ENCODE measurements at regions not wholly inside any gene's neighbourhood (a gene's known extent, or its start where the extent isn't known, plus 50 kb on each side); places are given as distances from the start of the nearest gene placed in this dataset.

- Histone ChIP-seq H3K27me3 (no peaks in the 10 kb centered on the region), H3K4me1 (no peaks in the 10 kb centered on the region), H3K4me3 (no peak overlapping the region), H3K9me3 (no peaks in the 10 kb centered on the region), H3K27ac (no peak overlapping the region), H3K36me3 (ENCODE audit: low read depth, missing control alignments) (no peaks in the 10 kb centered on the region)
- DNase-seq: no peak
- TF ChIP-seq POLR2A (IDR thresholded peaks at IDR 0.05) (no peak), CTCF (IDR thresholded peaks at IDR 0.05) (no peak)
- intact Hi-C loops (cut with DNase I; ENCODE audit: low total_unique reads): no loop called here
These were observed 199.6 kb downstream of the NXPE2 start for GRCh38 chr11:114877976-114878375.

GRCh38 chr11:114880442-114880841, 202.1 kb downstream of the NXPE2 start:
- Histone ChIP-seq H3K27ac (no peak overlapping the region), H3K4me3 (no peak overlapping the region), H3K9me3 (no peaks in the 10 kb centered on the region), H3K27me3 (no peaks in the 10 kb centered on the region), H3K4me1 (no peaks in the 10 kb centered on the region), H3K36me3 (ENCODE audit: low read depth, missing control alignments) (no peaks in the 10 kb centered on the region)
- intact Hi-C loops (cut with DNase I; ENCODE audit: low total_unique reads): no loop called here
- TF ChIP-seq CTCF (IDR thresholded peaks at IDR 0.05) (no peak), POLR2A (IDR thresholded peaks at IDR 0.05) (no peak)
- no peak for DNase-seq
- 56 to 60% methylated on average over 2 of the region's 2 CpGs for whole genome bisulfite sequencing, 2 donors

- TF ChIP-seq CTCF (IDR thresholded peaks at IDR 0.05): no peak
- TF ChIP-seq POLR2A (IDR thresholded peaks at IDR 0.05): no peak
- no peak for DNase-seq
- no peaks in the 10 kb centered on the region for H3K9me3 ChIP-seq
- intact Hi-C loops (cut with DNase I; ENCODE audit: low total_unique reads): no loop called here
- H3K27me3 ChIP-seq: no peaks in the 10 kb centered on the region
- H3K36me3 ChIP-seq (ENCODE audit: low read depth, missing control alignments): no peaks in the 10 kb centered on the region
- 70 to 84% methylated on average over 3 of the region's 3 CpGs for WGBS, 2 donors
- H3K27ac ChIP-seq: no peak overlapping the region
- H3K4me3 ChIP-seq: no peak overlapping the region
- no peaks in the 10 kb centered on the region for H3K4me1 ChIP-seq
These were observed 205.1 kb downstream of the NXPE2 start for GRCh38 chr11:114883472-114883871.

- H3K36me3 ChIP-seq (ENCODE audit: low read depth, missing control alignments): no peaks in the 10 kb centered on the region
- H3K4me3 ChIP-seq: no peak overlapping the region
- no peaks in the 10 kb centered on the region for H3K9me3 ChIP-seq
- WGBS, 2 donors: 69 to 75% methylated on average over 4 of the region's 4 CpGs
- no peaks in the 10 kb centered on the region for H3K27me3 ChIP-seq
- intact Hi-C loops (cut with DNase I; ENCODE audit: low total_unique reads): no loop called here
- DNase-seq: no peak
- H3K27ac ChIP-seq: no peak overlapping the region
- no peaks in the 10 kb centered on the region for H3K4me1 ChIP-seq
- TF ChIP-seq POLR2A (IDR thresholded peaks at IDR 0.05) (no peak), CTCF (IDR thresholded peaks at IDR 0.05) (no peak)
These were observed 208.4 kb downstream of the NXPE2 start for GRCh38 chr11:114886644-114887265.

- Histone ChIP-seq H3K4me3 (no peak overlapping the region), H3K27me3 (no peaks in the 10 kb centered on the region), H3K36me3 (ENCODE audit: low read depth, missing control alignments) (no peaks in the 10 kb centered on the region), H3K9me3 (no peaks in the 10 kb centered on the region), H3K4me1 (no peaks in the 10 kb centered on the region), H3K27ac (no peak overlapping the region)
- intact Hi-C loops (cut with DNase I; ENCODE audit: low total_unique reads): no loop called here
- no peak for DNase-seq
- WGBS, 2 donors: 37 to 42% methylated on average over 12 of the region's 12 CpGs
- TF ChIP-seq CTCF (IDR thresholded peaks at IDR 0.05) (no peak), POLR2A (IDR thresholded peaks at IDR 0.05) (no peak)
These were observed 211.3 kb downstream of the NXPE2 start for GRCh38 chr11:114889594-114890011.

All from testis (tissue), 2 donors.